CD14-positive monocyte (primary cell): ENCODE measurements at regions not wholly inside any gene's neighbourhood (a gene's known extent, or its start where the extent isn't known, plus 50 kb on each side); places are given as distances from the start of the nearest gene placed in this dataset.
"Not testable (repeated sequence)": the region's sequence is repeated elsewhere in the genome, so short reads cannot be mapped to it uniquely, and the experiment has no call there.

Experiments
- DNase-seq, 3 donors: peaks; one replicate each; pipeline ENCODE4 v3.0.0-alpha.2; 2011 to 2022
- H2AFZ ChIP-seq: 2 replicates; pipeline ENCODE4 v1.6.0; 2012; ENCODE audit warnings: mild to moderate bottlenecking, low read depth, low read length, inconsistent platforms; ENCODE audit not compliant: insufficient read depth, poor library complexity, severe bottlenecking
- H3K27ac ChIP-seq, 2 donors: 1 replicate in 1 of 2; 2 replicates in 1 of 2; pipeline ENCODE4 v1.5.1; 2012 to 2013; ENCODE audit warnings: low read length in 2 of 2, control low read depth in 1 of 2, inconsistent platforms in 1 of 2, low read depth in 1 of 2, mild to moderate bottlenecking in 1 of 2
- H3K27me3 ChIP-seq, 2 donors: one replicate each; pipeline versions ENCODE4 v1.6.0 to v1.6.1; 2011 to 2013; ENCODE audit warnings: low read length in 2 of 2; ENCODE audit not compliant: control insufficient read depth in 2 of 2, insufficient read depth in 2 of 2
- H3K36me3 ChIP-seq, 2 donors: replicated peaks in 1 of 2; 1 replicate in 1 of 2; 2 replicates in 1 of 2; pipeline versions ENCODE4 v1.5.1 to v1.6.1; 2012 to 2013; ENCODE audit warnings: low read length in 2 of 2, control low read depth in 1 of 2, inconsistent platforms in 1 of 2, mild to moderate bottlenecking in 1 of 2; ENCODE audit not compliant: insufficient read depth in 2 of 2, control insufficient read depth in 1 of 2
- H3K4me1 ChIP-seq, 2 donors: 1 replicate in 1 of 2; 2 replicates in 1 of 2; pipeline versions ENCODE4 v1.5.1 to v1.6.1; 2012 to 2013; ENCODE audit warnings: low read length in 2 of 2, control low read depth in 1 of 2, inconsistent platforms in 1 of 2, mild to moderate bottlenecking in 1 of 2, moderate library complexity in 1 of 2; ENCODE audit not compliant: insufficient read depth in 2 of 2, control insufficient read depth in 1 of 2
- H3K4me2 ChIP-seq: replicated peaks from 2 replicates; pipeline ENCODE3; 2012; ENCODE audit warnings: low read length, moderate library complexity, mild to moderate bottlenecking; ENCODE audit not compliant: poor library complexity, severe bottlenecking; ENCODE audit errors: extremely low read depth
- H3K4me3 ChIP-seq, 3 experiments: fragments of 200-600 bp in 1 of 3; sonication (generic) in 1 of 3; replicated peaks in 1 of 3; 1 replicate in 2 of 3; 2 replicates in 1 of 3; pipeline ENCODE4 v1.5.1; 2011 to 2013; ENCODE audit warnings: low read length in 3 of 3, mild to moderate bottlenecking in 3 of 3, control low read depth in 2 of 3, low read depth in 2 of 3, inconsistent platforms in 1 of 3, moderate library complexity in 1 of 3
- H3K79me2 ChIP-seq: 2 replicates; pipeline ENCODE4 v1.6.0; 2012; ENCODE audit warnings: mild to moderate bottlenecking, control low read depth, inconsistent platforms, low read length, moderate library complexity; ENCODE audit not compliant: insufficient read depth
- H3K9ac ChIP-seq: 2 replicates; pipeline ENCODE4 v1.6.0; 2017; ENCODE audit warnings: low read length, mild to moderate bottlenecking; ENCODE audit not compliant: insufficient read depth, poor library complexity, severe bottlenecking
- H3K9me3 ChIP-seq, 2 donors: replicated peaks in 1 of 2; 1 replicate in 1 of 2; 2 replicates in 1 of 2; pipeline versions ENCODE4 v1.5.1 to v1.6.1; 2012 to 2013; ENCODE audit warnings: low read length in 2 of 2, control low read depth in 1 of 2; ENCODE audit not compliant: control insufficient read depth in 1 of 2, insufficient read depth in 1 of 2
- H4K20me1 ChIP-seq: 2 replicates; pipeline ENCODE4 v1.6.0; 2012; ENCODE audit warnings: mild to moderate bottlenecking, low read length, control low read depth, moderate library complexity; ENCODE audit not compliant: insufficient read depth
- H3K27ac Mint-ChIP-seq, 7 donors: one replicate each; pipeline ENCODE4 v1.8.0; 2020; ENCODE audit warnings: mild to moderate bottlenecking in 7 of 7, mixed read lengths in 7 of 7, moderate library complexity in 6 of 7, inconsistent platforms in 2 of 7
- H3K27me3 Mint-ChIP-seq, 3 donors: one replicate each; pipeline ENCODE4 v1.8.0; 2021 to 2022; ENCODE audit warnings: low read depth in 3 of 3, mild to moderate bottlenecking in 3 of 3, mixed read lengths in 3 of 3, moderate library complexity in 3 of 3, inconsistent platforms in 1 of 3
- H3K36me3 Mint-ChIP-seq, 2 donors: one replicate each; pipeline ENCODE4 v1.8.0; 2020; ENCODE audit warnings: mixed read lengths in 2 of 2, inconsistent platforms in 1 of 2, mild to moderate bottlenecking in 1 of 2
- H3K4me1 Mint-ChIP-seq: one replicate; pipeline ENCODE4 v1.8.0; 2020; ENCODE audit warnings: mild to moderate bottlenecking, mixed read lengths
- H3K4me3 Mint-ChIP-seq, 2 donors: one replicate each; pipeline ENCODE4 v1.8.0; 2020; ENCODE audit warnings: mild to moderate bottlenecking in 2 of 2, mixed read lengths in 2 of 2, moderate library complexity in 1 of 2
- H3K9me3 Mint-ChIP-seq, 7 donors: one replicate each; pipeline ENCODE4 v1.8.0; 2020 to 2022; ENCODE audit warnings: mixed read lengths in 7 of 7, mild to moderate bottlenecking in 6 of 7, moderate library complexity in 6 of 7, inconsistent platforms in 2 of 7
- WGBS: methylation state at CpG from one replicate; pipeline ENCODE4 v1.1.5; 2013; ENCODE audit warnings: missing lambda C conversion rate; ENCODE audit not compliant: insufficient coverage; 5-methylcytosine and 5-hydroxymethylcytosine counted together
- intact Hi-C, 2 donors: fragments of 100-400 bp; cut with micrococcal nuclease; formaldehyde crosslinking; loops; one replicate each; pipeline versions ENCODE4 v1.15.0 to v1.15.1; 2023
- TF ChIP-seq, protein P1 (sequence below): fragments of 200-600 bp; IDR thresholded peaks from one replicate; pipeline ENCODE4 v1.8.0; 2022; ENCODE audit warnings: antibody characterized with exemption, mild to moderate bottlenecking

DNA sequence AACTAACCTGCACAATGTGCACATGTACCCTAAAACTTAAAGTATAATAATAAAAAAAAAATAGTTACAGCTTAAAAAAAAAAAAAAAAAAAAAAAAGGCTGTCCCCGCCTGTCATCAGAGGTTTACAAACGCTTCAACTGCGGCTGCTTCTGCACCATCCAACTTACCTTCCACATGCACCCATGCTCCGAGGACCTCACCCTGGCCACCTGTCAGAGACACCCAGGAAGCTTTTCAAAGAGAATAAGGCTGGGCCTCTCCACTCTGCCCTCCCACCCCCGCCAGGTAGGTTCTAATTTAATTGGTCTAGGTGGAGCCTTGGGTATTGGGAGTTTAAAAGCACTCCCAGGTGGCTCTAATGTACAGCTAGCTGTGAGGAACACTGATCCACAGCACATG is 64.9 kb downstream of the COPRS start:
- no peaks in the 10 kb centered on the region for H3K9me3 ChIP-seq
- no peak for DNase-seq
- WGBS = 100% methylated on average over 1 of the region's 5 CpGs
- H3K36me3 ChIP-seq = no peaks in the 10 kb centered on the region
- no peak overlapping the region for H3K27ac ChIP-seq
- TF ChIP-seq, protein P1, sequence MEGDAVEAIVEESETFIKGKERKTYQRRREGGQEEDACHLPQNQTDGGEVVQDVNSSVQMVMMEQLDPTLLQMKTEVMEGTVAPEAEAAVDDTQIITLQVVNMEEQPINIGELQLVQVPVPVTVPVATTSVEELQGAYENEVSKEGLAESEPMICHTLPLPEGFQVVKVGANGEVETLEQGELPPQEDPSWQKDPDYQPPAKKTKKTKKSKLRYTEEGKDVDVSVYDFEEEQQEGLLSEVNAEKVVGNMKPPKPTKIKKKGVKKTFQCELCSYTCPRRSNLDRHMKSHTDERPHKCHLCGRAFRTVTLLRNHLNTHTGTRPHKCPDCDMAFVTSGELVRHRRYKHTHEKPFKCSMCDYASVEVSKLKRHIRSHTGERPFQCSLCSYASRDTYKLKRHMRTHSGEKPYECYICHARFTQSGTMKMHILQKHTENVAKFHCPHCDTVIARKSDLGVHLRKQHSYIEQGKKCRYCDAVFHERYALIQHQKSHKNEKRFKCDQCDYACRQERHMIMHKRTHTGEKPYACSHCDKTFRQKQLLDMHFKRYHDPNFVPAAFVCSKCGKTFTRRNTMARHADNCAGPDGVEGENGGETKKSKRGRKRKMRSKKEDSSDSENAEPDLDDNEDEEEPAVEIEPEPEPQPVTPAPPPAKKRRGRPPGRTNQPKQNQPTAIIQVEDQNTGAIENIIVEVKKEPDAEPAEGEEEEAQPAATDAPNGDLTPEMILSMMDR = no peak
- no peaks in the 10 kb centered on the region for H3K27me3 ChIP-seq
- Mint-ChIP-seq H3K9me3 (peaks cover 0 to 3% (median 0%) of the 10 kb centered on the region in 7 donors), H3K27ac (peak overlapping the region in 1 of 7 donors; percentile 52), H3K36me3 (no peaks in the 10 kb centered on the region), H3K27me3 (peaks cover 0 to 4% (median 3%) of the 10 kb centered on the region in 3 donors), H3K4me3 (no peak overlapping the region), H3K4me1 (no peaks in the 10 kb centered on the region)
- H3K4me1 ChIP-seq = no peaks in the 10 kb centered on the region
- H2AFZ ChIP-seq = no peak overlapping the region
- intact Hi-C loops = loop anchor here in 1 of 2 donors (10.0 kb wide), 1 partner anchor 159 kb away; no protein-coding TSS in a partner anchor
- no peaks in the 10 kb centered on the region for H4K20me1 ChIP-seq
- H3K4me3 ChIP-seq = no peak overlapping the region
- no peak overlapping the region for H3K4me2 ChIP-seq
- no peak overlapping the region for H3K9ac ChIP-seq
- H3K79me2 ChIP-seq = no peaks in the 10 kb centered on the region

DNA sequence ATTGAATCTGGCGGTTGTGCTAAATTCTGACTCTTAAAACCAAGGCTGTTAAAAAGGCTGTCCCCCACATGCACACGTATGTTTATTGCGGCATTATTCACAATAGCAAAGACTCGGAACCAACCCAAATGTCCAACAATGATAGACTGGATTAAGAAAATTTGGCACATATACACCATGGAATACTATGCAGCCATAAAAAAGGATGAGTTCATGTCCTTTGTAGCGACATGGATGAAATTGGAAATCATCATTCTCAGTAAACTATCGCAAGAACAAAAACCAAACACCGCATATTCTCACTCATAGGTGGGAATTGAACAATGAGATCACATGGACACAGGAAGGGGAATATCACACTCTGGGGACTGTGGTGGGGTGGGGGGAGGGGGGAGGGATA is 65.4 kb downstream of the COPRS start:
- not testable (repeated sequence) for H3K36me3 Mint-ChIP-seq, H3K4me3 ChIP-seq, H3K27ac ChIP-seq, H4K20me1 ChIP-seq, H3K9me3 ChIP-seq, H3K36me3 ChIP-seq, H3K4me3 Mint-ChIP-seq, H3K4me1 ChIP-seq, H3K27ac Mint-ChIP-seq, H3K9me3 Mint-ChIP-seq, H3K4me2 ChIP-seq, DNase-seq, H3K79me2 ChIP-seq, H2AFZ ChIP-seq, H3K27me3 Mint-ChIP-seq, H3K9ac ChIP-seq, H3K4me1 Mint-ChIP-seq, H3K27me3 ChIP-seq
- WGBS = 92% methylated on average over 2 of the region's 7 CpGs
- intact Hi-C loops = loop anchor here in 1 of 2 donors (10.0 kb wide), 1 partner anchor 159 kb away; no protein-coding TSS in a partner anchor
